Loucy (cell line): ENCODE measurements at regions not wholly inside any gene's neighbourhood (a gene's known extent, or its start where the extent isn't known, plus 50 kb on each side); places are given as distances from the start of the nearest gene placed in this dataset.

Experiments used
- H2AFZ ChIP-seq: fragments of 200-600 bp; sonication (generic); 2 replicates; pipeline ENCODE4 v1.6.0; 2016; ENCODE audit warnings: antibody characterized with exemption, mild to moderate bottlenecking, low read length, moderate library complexity
- H3F3A ChIP-seq: fragments of 200-600 bp; 2 replicates; pipeline ENCODE4 v1.6.0; 2016; ENCODE audit warnings: antibody characterized with exemption, low read depth, mild to moderate bottlenecking
- H3K27me3 ChIP-seq: fragments of 200-600 bp; sonication (generic); 2 replicates; pipeline ENCODE4 v1.6.1; 2014; ENCODE audit warnings: low read length, mild to moderate bottlenecking; ENCODE audit not compliant: insufficient read depth, poor library complexity, severe bottlenecking
- H3K36me3 ChIP-seq: fragments of 200-600 bp; sonication (generic); 2 replicates; pipeline ENCODE4 v1.6.1; 2016; ENCODE audit warnings: low read length; ENCODE audit not compliant: insufficient read depth
- H3K4me1 ChIP-seq: fragments of 200-600 bp; sonication (generic); 2 replicates; pipeline ENCODE4 v1.5.1; 2014; ENCODE audit warnings: low read length, mild to moderate bottlenecking; ENCODE audit not compliant: insufficient read depth, poor library complexity, severe bottlenecking
- H3K4me2 ChIP-seq: fragments of 200-600 bp; sonication (generic); 2 replicates; pipeline ENCODE4 v1.6.0; 2014; ENCODE audit warnings: antibody characterized with exemption, low read length, low read depth, mild to moderate bottlenecking; ENCODE audit not compliant: poor library complexity, severe bottlenecking
- H3K4me3 ChIP-seq: fragments of 200-600 bp; sonication (generic); 2 replicates; pipeline ENCODE4 v1.5.1; 2014; ENCODE audit warnings: low read length, mild to moderate bottlenecking, mixed read lengths; ENCODE audit not compliant: poor library complexity, severe bottlenecking
- H3K79me2 ChIP-seq: fragments of 200-600 bp; sonication (generic); 2 replicates; pipeline ENCODE4 v1.6.1; 2014; ENCODE audit warnings: low read length; ENCODE audit not compliant: insufficient read depth
- H3K9ac ChIP-seq: fragments of 200-600 bp; sonication (generic); 2 replicates; pipeline ENCODE4 v1.6.0; 2014; ENCODE audit warnings: mild to moderate bottlenecking, low read depth, low read length, moderate library complexity; ENCODE audit not compliant: poor library complexity, severe bottlenecking
- H3K9me2 ChIP-seq: fragments of 200-600 bp; sonication (generic); replicated peaks from 2 replicates; pipeline ENCODE4 v1.6.1; 2016; ENCODE audit warnings: low read depth, low read length, mixed read lengths
- H3K9me3 ChIP-seq: fragments of 200-600 bp; sonication (generic); 2 replicates; pipeline ENCODE4 v1.6.1; 2014; ENCODE audit warnings: mild to moderate bottlenecking, antibody characterized with exemption, low read length, low read depth; ENCODE audit not compliant: insufficient read depth
- H4K20me1 ChIP-seq: fragments of 200-600 bp; sonication (generic); 2 replicates; pipeline ENCODE4 v1.6.0; 2014; ENCODE audit warnings: antibody characterized with exemption, low read length, mild to moderate bottlenecking; ENCODE audit not compliant: insufficient read depth, poor library complexity, severe bottlenecking
- EZH2phosphoT487 ChIP-seq: fragments of 200-600 bp; IDR thresholded peaks from 2 replicates; pipeline ENCODE4 v1.6.1; 2018; ENCODE audit warnings: antibody characterized with exemption, mild to moderate bottlenecking, moderate library complexity, borderline replicate concordance
- TF ChIP-seq, protein P1 (sequence below): fragments of 200-600 bp; sonication (generic); conservative IDR thresholded peaks from 2 replicates; pipeline ENCODE4 v1.5.1; 2014; ENCODE audit warnings: mild to moderate bottlenecking, antibody characterized with exemption, low read length

DNA sequence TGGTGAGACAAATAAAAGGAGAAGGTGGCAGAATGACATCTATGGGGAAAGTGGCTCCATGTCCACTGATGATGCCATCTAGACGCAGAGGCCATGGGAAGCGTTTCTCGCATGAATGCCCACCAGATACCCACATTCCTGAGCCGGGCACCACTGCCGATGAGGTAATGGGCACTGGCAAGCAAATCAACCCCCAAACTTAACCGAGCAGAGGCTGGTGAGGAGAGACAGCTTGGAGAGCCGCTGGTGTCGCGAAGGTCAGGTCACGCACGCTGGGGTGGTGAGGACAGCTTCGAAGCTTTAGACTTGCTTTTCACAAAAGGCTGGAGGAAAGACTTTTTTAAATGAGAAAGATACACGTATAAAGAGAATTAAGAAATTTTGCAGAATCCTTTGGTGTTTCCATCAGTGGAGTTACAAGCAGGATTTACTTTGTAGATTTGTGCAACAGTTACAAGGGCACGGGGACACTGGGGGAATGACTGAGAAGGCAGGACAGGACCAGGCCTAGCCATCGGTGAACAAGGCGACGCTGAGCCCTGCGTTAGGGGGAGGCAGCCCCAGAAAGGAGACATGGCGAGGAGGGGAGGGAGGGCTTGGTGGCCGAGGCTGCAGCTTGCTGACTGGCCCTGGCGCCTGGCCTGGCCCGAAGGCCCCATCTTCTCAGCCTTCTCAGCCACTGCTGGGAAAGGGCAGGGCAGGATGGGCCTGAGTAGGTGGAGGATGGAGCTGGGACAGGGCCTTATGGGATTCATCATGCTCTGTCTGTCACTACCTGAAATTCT is 83.9 kb upstream of the HDAC4 start:
- TF ChIP-seq, protein P1, sequence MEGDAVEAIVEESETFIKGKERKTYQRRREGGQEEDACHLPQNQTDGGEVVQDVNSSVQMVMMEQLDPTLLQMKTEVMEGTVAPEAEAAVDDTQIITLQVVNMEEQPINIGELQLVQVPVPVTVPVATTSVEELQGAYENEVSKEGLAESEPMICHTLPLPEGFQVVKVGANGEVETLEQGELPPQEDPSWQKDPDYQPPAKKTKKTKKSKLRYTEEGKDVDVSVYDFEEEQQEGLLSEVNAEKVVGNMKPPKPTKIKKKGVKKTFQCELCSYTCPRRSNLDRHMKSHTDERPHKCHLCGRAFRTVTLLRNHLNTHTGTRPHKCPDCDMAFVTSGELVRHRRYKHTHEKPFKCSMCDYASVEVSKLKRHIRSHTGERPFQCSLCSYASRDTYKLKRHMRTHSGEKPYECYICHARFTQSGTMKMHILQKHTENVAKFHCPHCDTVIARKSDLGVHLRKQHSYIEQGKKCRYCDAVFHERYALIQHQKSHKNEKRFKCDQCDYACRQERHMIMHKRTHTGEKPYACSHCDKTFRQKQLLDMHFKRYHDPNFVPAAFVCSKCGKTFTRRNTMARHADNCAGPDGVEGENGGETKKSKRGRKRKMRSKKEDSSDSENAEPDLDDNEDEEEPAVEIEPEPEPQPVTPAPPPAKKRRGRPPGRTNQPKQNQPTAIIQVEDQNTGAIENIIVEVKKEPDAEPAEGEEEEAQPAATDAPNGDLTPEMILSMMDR = no peak
- no peak for TF ChIP-seq EZH2phosphoT487
- H3F3A ChIP-seq = no peaks in the 10 kb centered on the region
- no peak overlapping the region for H2AFZ ChIP-seq
- no peaks in the 10 kb centered on the region for H3K27me3 ChIP-seq
- H4K20me1 ChIP-seq = no peaks in the 10 kb centered on the region
- no peak overlapping the region for H3K4me3 ChIP-seq
- peaks cover 3% of the 10 kb centered on the region; the same call in 1 of the 2 replicates for H3K9me3 ChIP-seq
- no peaks in the 10 kb centered on the region for H3K4me1 ChIP-seq
- no peaks in the 10 kb centered on the region for H3K79me2 ChIP-seq
- no peak overlapping the region for H3K4me2 ChIP-seq
- H3K9ac ChIP-seq = no peak overlapping the region
- H3K36me3 ChIP-seq = no peaks in the 10 kb centered on the region
- no peaks in the 10 kb centered on the region for H3K9me2 ChIP-seq

DNA sequence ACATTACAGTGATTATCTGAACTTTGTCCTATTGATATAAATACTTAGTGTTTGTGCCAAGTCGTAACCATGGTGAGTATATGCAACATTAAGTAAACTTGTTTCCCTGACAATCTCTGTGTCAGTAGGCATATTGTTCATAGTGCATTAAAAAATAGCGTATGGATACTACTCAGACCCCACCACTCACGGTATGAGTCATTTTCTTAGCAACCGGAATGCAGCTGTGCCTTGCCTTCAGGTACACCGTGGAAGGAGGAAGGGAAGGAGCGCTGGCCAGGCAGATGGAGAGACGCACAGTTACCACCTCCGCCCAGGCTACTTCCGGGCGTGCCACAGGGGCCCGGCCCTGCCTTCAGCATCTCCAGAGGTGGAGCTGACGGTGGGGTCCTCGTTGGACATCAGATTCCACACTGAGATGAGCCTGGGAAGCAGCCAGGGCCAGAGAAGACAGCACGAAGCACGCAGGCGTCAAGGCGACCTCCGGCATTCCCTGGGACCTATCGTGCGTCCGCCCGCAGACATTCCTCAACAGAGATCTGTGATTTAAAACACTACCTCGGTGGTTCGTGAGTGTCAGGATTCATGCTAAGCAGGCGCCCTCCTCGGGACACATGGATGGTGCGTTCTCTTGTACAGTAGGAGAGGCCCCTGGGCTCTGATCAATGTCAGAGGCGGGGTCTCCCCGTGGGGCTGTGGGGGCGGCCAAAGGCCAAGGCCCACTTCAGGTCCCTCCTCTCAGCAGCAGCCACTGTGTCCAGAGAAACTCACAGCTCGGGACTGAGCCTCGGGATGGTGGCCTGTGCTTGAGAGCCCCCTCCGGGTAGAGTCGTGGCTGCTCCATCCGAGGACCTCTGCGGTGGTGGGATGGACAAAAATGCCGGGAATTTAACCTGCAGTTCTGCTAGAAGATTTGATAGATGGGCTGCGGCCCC is 82.2 kb upstream of the HDAC4 start:
- Histone ChIP-seq H4K20me1 (no peaks in the 10 kb centered on the region), H3K36me3 (no peaks in the 10 kb centered on the region), H3K9ac (no peak overlapping the region), H3F3A (no peaks in the 10 kb centered on the region), H3K4me2 (no peak overlapping the region), H3K79me2 (no peaks in the 10 kb centered on the region), H3K4me3 (no peak overlapping the region), H3K4me1 (no peaks in the 10 kb centered on the region), H3K9me3 (no peaks in the 10 kb centered on the region; the same call in 1 of the 2 replicates), H3K9me2 (no peaks in the 10 kb centered on the region), H3K27me3 (no peaks in the 10 kb centered on the region), H2AFZ (no peak overlapping the region)
- TF ChIP-seq, protein P1 = no peak
- TF ChIP-seq EZH2phosphoT487 = no peak

DNA sequence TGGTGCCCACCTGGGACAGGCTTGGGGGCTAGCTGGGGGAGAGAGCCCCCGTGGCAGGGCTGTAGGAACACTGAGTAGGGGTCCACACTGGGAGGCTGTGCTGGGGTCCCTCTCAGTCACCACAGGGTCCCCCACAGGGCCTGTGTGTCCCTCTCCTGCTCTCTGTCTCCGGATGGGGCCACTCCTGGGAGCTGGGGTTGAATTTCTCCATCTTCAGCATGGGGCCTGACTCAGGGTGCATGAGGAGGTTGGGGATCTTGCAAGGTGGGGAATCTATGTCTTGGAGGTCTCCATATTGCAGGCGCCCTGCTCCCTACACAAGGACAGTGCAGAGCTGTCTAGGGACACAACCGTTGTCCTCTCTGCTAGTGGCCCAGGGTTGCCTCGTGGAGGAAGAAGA is 78.7 kb upstream of the HDAC4 start:
- no peaks in the 10 kb centered on the region for H3K9me2 ChIP-seq
- no peak for TF ChIP-seq EZH2phosphoT487
- TF ChIP-seq, protein P1 = no peak
- H3K4me2 ChIP-seq = no peak overlapping the region
- no peak overlapping the region for H2AFZ ChIP-seq
- H3F3A ChIP-seq = no peaks in the 10 kb centered on the region
- H3K36me3 ChIP-seq = no peaks in the 10 kb centered on the region
- peaks cover 5% of the 10 kb centered on the region; the same call in 1 of the 2 replicates for H3K9me3 ChIP-seq
- no peak overlapping the region for H3K9ac ChIP-seq
- H3K79me2 ChIP-seq = no peaks in the 10 kb centered on the region
- H3K4me1 ChIP-seq = no peaks in the 10 kb centered on the region
- H3K4me3 ChIP-seq = no peak overlapping the region
- H3K27me3 ChIP-seq = no peaks in the 10 kb centered on the region
- no peaks in the 10 kb centered on the region for H4K20me1 ChIP-seq
